ENCODE measurements at regions not wholly inside any gene's neighbourhood (a gene's known extent, or its start where the extent isn't known, plus 50 kb on each side); places are given as distances from the start of the nearest gene placed in this dataset.
"Not testable (repeated sequence)": the region's sequence is repeated elsewhere in the genome, so short reads cannot be mapped to it uniquely, and the experiment has no call there.

GRCh38 chr17:71432378-71433315 is 688.2 kb upstream of the SOX9 start:
- TF ChIP-seq ZNF274 (IDR thresholded peaks at IDR 0.05; ENCODE audit: low read depth, low read length), result no peak
- H3K4me3 ChIP-seq (ENCODE audit: low read length), result no peak overlapping the region

GRCh38 chr17:71434716-71435115 is 686.1 kb upstream of the SOX9 start:
- no peak overlapping the region for H3K4me3 ChIP-seq (ENCODE audit: low read length)
- no peak for TF ChIP-seq ZNF274 (IDR thresholded peaks at IDR 0.05; ENCODE audit: low read depth, low read length)

- TF ChIP-seq ZNF274 (IDR thresholded peaks at IDR 0.05; ENCODE audit: low read depth, low read length), result no peak
- H3K4me3 ChIP-seq (ENCODE audit: low read length), result no peak overlapping the region
These were observed 684.3 kb upstream of the SOX9 start for GRCh38 chr17:71436479-71436878.

GRCh38 chr17:71437166-71437565 is 683.7 kb upstream of the SOX9 start:
- TF ChIP-seq ZNF274 (IDR thresholded peaks at IDR 0.05; ENCODE audit: low read depth, low read length), result no peak
- no peak overlapping the region for H3K4me3 ChIP-seq (ENCODE audit: low read length)

- TF ChIP-seq ZNF274 (IDR thresholded peaks at IDR 0.05; ENCODE audit: low read depth, low read length), result no peak
- H3K4me3 ChIP-seq (ENCODE audit: low read length), result no peak overlapping the region
These were observed 682.1 kb upstream of the SOX9 start for GRCh38 chr17:71438631-71439146.

- TF ChIP-seq ZNF274 (IDR thresholded peaks at IDR 0.05; ENCODE audit: low read depth, low read length), result no peak
- no peak overlapping the region for H3K4me3 ChIP-seq (ENCODE audit: low read length)
These were observed 680.3 kb upstream of the SOX9 start for GRCh38 chr17:71440513-71440912.

- no peak for TF ChIP-seq ZNF274 (IDR thresholded peaks at IDR 0.05; ENCODE audit: low read depth, low read length)
- H3K4me3 ChIP-seq (ENCODE audit: low read length), result no peak overlapping the region
These were observed 679.7 kb upstream of the SOX9 start for GRCh38 chr17:71441098-71441497.

- TF ChIP-seq ZNF274 (IDR thresholded peaks at IDR 0.05; ENCODE audit: low read depth, low read length), result no peak
- no peak overlapping the region for H3K4me3 ChIP-seq (ENCODE audit: low read length)
These were observed 676.7 kb upstream of the SOX9 start for GRCh38 chr17:71444078-71444477.

- H3K4me3 ChIP-seq (ENCODE audit: low read length), result no peak overlapping the region
- TF ChIP-seq ZNF274 (IDR thresholded peaks at IDR 0.05; ENCODE audit: low read depth, low read length), result no peak
These were observed 674.0 kb upstream of the SOX9 start for GRCh38 chr17:71446645-71447437.

- TF ChIP-seq ZNF274 (IDR thresholded peaks at IDR 0.05; ENCODE audit: low read depth, low read length), result no peak
These were observed 673.2 kb upstream of the SOX9 start for GRCh38 chr17:71447644-71448043.

GRCh38 chr17:71450657-71451056 is 670.2 kb upstream of the SOX9 start:
- H3K4me3 ChIP-seq (ENCODE audit: low read length), result not testable (repeated sequence)

More at GRCh38 chr17:71447644-71448043, 673.2 kb upstream of the SOX9 start:
- no peak overlapping the region for H3K4me3 ChIP-seq (ENCODE audit: low read length)

- no peak for TF ChIP-seq ZNF274 (IDR thresholded peaks at IDR 0.05; ENCODE audit: low read depth, low read length)
- H3K4me3 ChIP-seq (ENCODE audit: low read length), result no peak overlapping the region
These were observed 666.9 kb upstream of the SOX9 start for GRCh38 chr17:71453876-71454422.

- no peak overlapping the region for H3K4me3 ChIP-seq (ENCODE audit: low read length)
These were observed 665.6 kb upstream of the SOX9 start for GRCh38 chr17:71455219-71455618.

GRCh38 chr17:71458322-71458721 is 662.5 kb upstream of the SOX9 start:
- no peak for TF ChIP-seq ZNF274 (IDR thresholded peaks at IDR 0.05; ENCODE audit: low read depth, low read length)
- no peak overlapping the region for H3K4me3 ChIP-seq (ENCODE audit: low read length)

More at GRCh38 chr17:71455219-71455618, 665.6 kb upstream of the SOX9 start:
- TF ChIP-seq ZNF274 (IDR thresholded peaks at IDR 0.05; ENCODE audit: low read depth, low read length), result no peak

All from GM08714 (cell line).